HG02798 (cell line): ENCODE measurements at regions not wholly inside any gene's neighbourhood (a gene's known extent, or its start where the extent isn't known, plus 50 kb on each side); places are given as distances from the start of the nearest gene placed in this dataset.

Experiments
- ATAC-seq: cut with Tn5 transposase; IDR thresholded peaks from one replicate; pipeline ENCODE4 v1.9.1; 2021; ENCODE audit warnings: mild to moderate bottlenecking; ENCODE audit not compliant: unreplicated experiment, poor library complexity

- ATAC-seq, result no peak
These were observed 184.7 kb downstream of the PLPP4 start for GRCh38 chr10:120641695-120642094.

GRCh38 chr10:120643351-120643750 lies 186.3 kb downstream of the PLPP4 start:
- no peak for ATAC-seq

- ATAC-seq, result no peak
These were observed 187.8 kb downstream of the PLPP4 start for GRCh38 chr10:120644556-120645410.

GRCh38 chr10:120646159-120646732 lies 189.2 kb downstream of the PLPP4 start:
- no peak for ATAC-seq

- ATAC-seq, result no peak
These were observed 189.9 kb downstream of the PLPP4 start for GRCh38 chr10:120646738-120647456.

GRCh38 chr10:120650705-120651399 lies 193.8 kb downstream of the PLPP4 start:
- ATAC-seq, result no peak

- no peak for ATAC-seq
These were observed 195.1 kb upstream of the WDR11 start for GRCh38 chr10:120656107-120656506.

GRCh38 chr10:120657371-120657770 lies 193.8 kb upstream of the WDR11 start:
- no peak for ATAC-seq

- no peak for ATAC-seq
These were observed 191.9 kb upstream of the WDR11 start for GRCh38 chr10:120658943-120659885.

GRCh38 chr10:120666308-120666707 lies 184.9 kb upstream of the WDR11 start:
- no peak for ATAC-seq

- ATAC-seq, result no peak
These were observed 183.9 kb upstream of the WDR11 start for GRCh38 chr10:120667276-120667675.

GRCh38 chr10:120671491-120671890 lies 179.7 kb upstream of the WDR11 start:
- ATAC-seq, result no peak

- ATAC-seq, result no peak
These were observed 167.7 kb upstream of the WDR11 start for GRCh38 chr10:120683454-120683853.

GRCh38 chr10:120684226-120684625 lies 166.9 kb upstream of the WDR11 start:
- ATAC-seq, result no peak

GRCh38 chr10:120685136-120685535 lies 166.0 kb upstream of the WDR11 start:
- ATAC-seq, result no peak

- no peak for ATAC-seq
These were observed 162.2 kb upstream of the WDR11 start for GRCh38 chr10:120688928-120689327.

GRCh38 chr10:120689777-120690529 lies 161.2 kb upstream of the WDR11 start:
- no peak for ATAC-seq

GRCh38 chr10:120691625-120692024 lies 159.5 kb upstream of the WDR11 start:
- no peak for ATAC-seq

GRCh38 chr10:120700426-120700825 lies 150.7 kb upstream of the WDR11 start:
- no peak for ATAC-seq
